Neuron (in vitro differentiated cells): ENCODE measurements at regions not wholly inside any gene's neighbourhood (a gene's known extent, or its start where the extent isn't known, plus 50 kb on each side); places are given as distances from the start of the nearest gene placed in this dataset.
"Not testable (repeated sequence)": the region's sequence is repeated elsewhere in the genome, so short reads cannot be mapped to it uniquely, and the experiment has no call there.

Source experiments
- H2AFZ ChIP-seq: one replicate; pipeline ENCODE4 v1.6.1; 2013; ENCODE audit warnings: low read depth, mild to moderate bottlenecking, inconsistent platforms, low read length, moderate library complexity
- H3K27me3 ChIP-seq: one replicate; pipeline ENCODE4 v1.6.1; 2013; ENCODE audit warnings: low read length; ENCODE audit not compliant: insufficient read depth
- H3K36me3 ChIP-seq: one replicate; pipeline ENCODE4 v1.6.1; 2013; ENCODE audit warnings: low read length; ENCODE audit not compliant: insufficient read depth
- H3K4me1 ChIP-seq: one replicate; pipeline ENCODE4 v1.6.1; 2013; ENCODE audit warnings: low read length; ENCODE audit not compliant: insufficient read depth
- H3K4me3 ChIP-seq: 2 replicates; pipeline ENCODE4 v1.5.1; 2013; ENCODE audit warnings: mild to moderate bottlenecking, low read length, moderate library complexity
- H3K9me3 ChIP-seq: one replicate; pipeline ENCODE4 v1.6.1; 2013; ENCODE audit warnings: low read length

- H3K4me3 ChIP-seq, result no peak overlapping the region
- H3K36me3 ChIP-seq, result no peaks in the 10 kb centered on the region
- H3K9me3 ChIP-seq, result no peaks in the 10 kb centered on the region
- H3K4me1 ChIP-seq, result peaks cover 3% of the 10 kb centered on the region
- no peaks in the 10 kb centered on the region for H3K27me3 ChIP-seq
- no peak overlapping the region for H2AFZ ChIP-seq
Observed at GRCh38 chr4:125262502-125262901, 52.3 kb upstream of the FAT4 start.

- H3K9me3 ChIP-seq, result no peaks in the 10 kb centered on the region
- no peaks in the 10 kb centered on the region for H3K36me3 ChIP-seq
- no peaks in the 10 kb centered on the region for H3K4me1 ChIP-seq
- no peak overlapping the region for H3K4me3 ChIP-seq
- H3K27me3 ChIP-seq, result no peaks in the 10 kb centered on the region
- no peak overlapping the region for H2AFZ ChIP-seq
Observed at GRCh38 chr4:125262079-125262478, 52.7 kb upstream of the FAT4 start.

- Histone ChIP-seq H3K4me1 (peaks cover 12% of the 10 kb centered on the region), H2AFZ (peak overlapping the region; percentile 54), H3K27me3 (no peaks in the 10 kb centered on the region), H3K4me3 (no peak overlapping the region), H3K9me3 (no peaks in the 10 kb centered on the region), H3K36me3 (no peaks in the 10 kb centered on the region)
Observed at GRCh38 chr4:125254106-125254505, 60.6 kb upstream of the FAT4 start.

GRCh38 chr4:125244848-125245450, 69.8 kb upstream of the FAT4 start:
- Histone ChIP-seq H3K4me1 (no peaks in the 10 kb centered on the region), H3K27me3 (no peaks in the 10 kb centered on the region), H3K4me3 (no peak overlapping the region), H3K9me3 (no peaks in the 10 kb centered on the region), H2AFZ (no peak overlapping the region), H3K36me3 (no peaks in the 10 kb centered on the region)

- H3K27me3 ChIP-seq, result no peaks in the 10 kb centered on the region
- no peak overlapping the region for H2AFZ ChIP-seq
- no peak overlapping the region for H3K4me3 ChIP-seq
- H3K4me1 ChIP-seq, result no peaks in the 10 kb centered on the region
- H3K9me3 ChIP-seq, result no peaks in the 10 kb centered on the region
- no peaks in the 10 kb centered on the region for H3K36me3 ChIP-seq
Observed at GRCh38 chr4:125243789-125244397, 70.9 kb upstream of the FAT4 start.

- Histone ChIP-seq H3K4me3 (no peak overlapping the region), H2AFZ (peak overlapping the region; percentile 63), H3K4me1 (peaks cover 16% of the 10 kb centered on the region), H3K36me3 (no peaks in the 10 kb centered on the region), H3K9me3 (no peaks in the 10 kb centered on the region), H3K27me3 (no peaks in the 10 kb centered on the region)
Observed at GRCh38 chr4:125235971-125236370, 78.8 kb upstream of the FAT4 start.

DNA sequence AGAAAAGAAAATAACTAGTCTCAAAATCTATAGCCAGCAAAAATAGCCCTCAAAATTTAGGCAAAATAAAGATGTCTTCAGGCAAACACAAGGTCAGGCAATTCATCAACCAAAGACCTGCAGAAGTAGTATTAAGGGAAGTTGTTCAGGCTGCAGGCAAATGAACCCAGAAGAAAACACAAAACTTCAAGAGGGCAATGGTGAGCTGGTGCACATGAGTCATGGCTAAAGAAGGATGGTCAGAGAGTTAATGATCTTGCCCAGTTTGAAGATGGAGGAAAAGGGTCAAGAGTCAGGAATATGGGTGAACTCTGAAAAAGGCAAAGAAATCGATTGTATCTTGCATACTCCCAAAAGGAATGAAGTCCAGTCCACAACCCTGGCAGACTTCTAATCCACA, 83.1 kb upstream of the FAT4 start:
- no peak overlapping the region for H2AFZ ChIP-seq
- no peaks in the 10 kb centered on the region for H3K9me3 ChIP-seq
- H3K27me3 ChIP-seq, result no peaks in the 10 kb centered on the region
- no peak overlapping the region for H3K4me3 ChIP-seq
- peaks cover 13% of the 10 kb centered on the region for H3K4me1 ChIP-seq
- no peaks in the 10 kb centered on the region for H3K36me3 ChIP-seq

- H3K4me1 ChIP-seq, result no peaks in the 10 kb centered on the region
- no peaks in the 10 kb centered on the region for H3K36me3 ChIP-seq
- H3K4me3 ChIP-seq, result no peak overlapping the region
- H3K27me3 ChIP-seq, result no peaks in the 10 kb centered on the region
- H3K9me3 ChIP-seq, result no peaks in the 10 kb centered on the region
- no peak overlapping the region for H2AFZ ChIP-seq
Observed at GRCh38 chr4:125229596-125230058, 85.1 kb upstream of the FAT4 start.

DNA sequence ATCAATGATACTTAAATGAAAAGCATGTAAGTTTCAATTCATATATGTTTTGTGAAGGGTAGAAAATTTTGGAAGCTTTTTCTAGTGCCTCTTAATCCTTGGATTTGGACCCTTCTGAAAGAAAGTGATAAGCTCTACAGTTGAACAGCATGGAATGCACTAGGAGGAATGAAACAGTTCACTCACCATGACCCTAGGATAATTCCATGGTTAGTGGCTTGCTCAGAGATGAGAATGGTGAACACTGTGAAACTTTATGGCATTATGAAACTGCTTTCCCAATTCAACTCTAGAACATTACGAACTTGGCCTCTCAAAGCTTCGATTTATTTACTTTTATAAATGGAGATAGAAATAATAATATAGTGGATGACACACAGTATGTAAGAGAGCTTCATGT, 88.9 kb upstream of the FAT4 start:
- no peak overlapping the region for H2AFZ ChIP-seq
- no peaks in the 10 kb centered on the region for H3K36me3 ChIP-seq
- no peaks in the 10 kb centered on the region for H3K4me1 ChIP-seq
- no peaks in the 10 kb centered on the region for H3K9me3 ChIP-seq
- H3K4me3 ChIP-seq, result no peak overlapping the region
- H3K27me3 ChIP-seq, result no peaks in the 10 kb centered on the region

DNA sequence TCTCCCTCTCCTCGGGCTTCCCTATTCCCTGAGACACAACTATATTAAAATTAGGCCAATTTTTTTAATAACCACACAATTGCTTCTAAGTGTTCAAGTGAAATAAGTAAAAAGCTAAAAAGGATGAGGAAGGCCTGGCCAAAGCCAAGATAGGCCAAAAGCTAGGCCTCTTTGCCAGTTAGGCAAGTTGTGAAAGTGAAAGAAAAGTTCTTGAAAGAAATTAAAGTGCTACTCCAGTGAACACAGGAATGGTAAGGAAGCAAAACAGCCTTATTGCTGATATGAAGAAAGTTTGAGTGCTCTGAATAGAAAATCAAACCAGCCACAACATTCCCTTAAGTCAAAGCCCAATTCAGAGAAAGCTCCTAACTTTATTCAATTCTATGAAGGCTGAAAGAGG, 114.2 kb upstream of the FAT4 start:
- Histone ChIP-seq H3K27me3 (no peaks in the 10 kb centered on the region), H3K36me3 (no peaks in the 10 kb centered on the region), H2AFZ (peak overlapping the region; percentile 61), H3K9me3 (no peaks in the 10 kb centered on the region), H3K4me3 (no peak overlapping the region), H3K4me1 (no peaks in the 10 kb centered on the region)

GRCh38 chr4:125198916-125199315, 115.8 kb upstream of the FAT4 start:
- Histone ChIP-seq H3K27me3 (no peaks in the 10 kb centered on the region), H2AFZ (peak overlapping the region; percentile 55), H3K36me3 (no peaks in the 10 kb centered on the region), H3K4me1 (no peaks in the 10 kb centered on the region), H3K9me3 (no peaks in the 10 kb centered on the region), H3K4me3 (no peak overlapping the region)

DNA sequence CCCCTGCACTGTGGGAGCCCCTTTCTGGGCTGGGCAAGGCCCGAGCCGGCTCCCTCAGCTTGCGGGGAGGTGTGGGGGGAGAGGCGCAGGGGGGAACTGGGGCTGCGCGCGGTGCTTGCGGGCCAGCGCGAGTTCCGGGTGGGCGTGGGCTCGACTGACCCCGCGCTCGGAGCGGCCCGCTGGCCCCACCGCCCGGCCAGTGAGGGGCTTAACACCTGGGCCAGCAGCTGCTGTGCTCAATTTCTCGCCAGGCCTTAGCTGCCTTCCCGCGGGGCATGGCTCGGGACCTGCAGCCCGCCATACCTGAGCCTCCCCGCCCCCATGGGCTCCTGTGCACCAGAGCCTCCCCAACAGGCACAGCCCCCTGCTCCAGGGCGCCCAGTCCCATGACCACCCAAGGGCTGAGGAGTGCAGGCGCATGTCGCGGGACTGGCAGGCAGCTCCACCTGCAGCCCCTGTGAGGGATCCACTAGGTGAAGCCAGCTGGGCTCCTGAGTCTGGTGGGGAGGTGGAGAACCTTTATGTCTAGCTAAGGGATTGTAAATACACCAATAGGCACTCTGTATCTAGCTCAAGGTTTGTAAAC, 122.8 kb upstream of the FAT4 start:
- H2AFZ ChIP-seq, H3K27me3 ChIP-seq, H3K36me3 ChIP-seq, H3K4me1 ChIP-seq, H3K4me3 ChIP-seq, H3K9me3 ChIP-seq: not testable (repeated sequence)

DNA sequence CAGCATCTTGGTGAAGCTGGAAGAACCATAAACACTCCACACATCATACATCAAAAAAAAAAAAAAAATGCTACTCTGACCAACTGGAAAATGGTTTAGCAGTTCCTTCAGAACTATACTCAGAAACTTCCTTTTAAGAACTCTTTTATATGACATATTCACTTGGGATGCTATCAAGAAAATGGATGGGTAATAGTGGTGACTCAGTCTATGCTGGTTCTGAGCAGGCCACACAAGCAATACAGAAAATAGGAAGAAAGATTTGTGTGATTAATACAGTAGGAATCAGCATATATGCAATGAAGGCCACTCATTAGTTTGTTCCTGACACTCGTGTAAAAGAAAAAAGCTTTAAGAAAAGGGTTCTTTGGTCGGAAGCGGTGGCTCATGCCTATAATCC, 123.5 kb upstream of the FAT4 start:
- Histone ChIP-seq H3K4me3 (no peak overlapping the region), H3K9me3 (no peaks in the 10 kb centered on the region), H2AFZ (no peak overlapping the region), H3K4me1 (no peaks in the 10 kb centered on the region), H3K27me3 (no peaks in the 10 kb centered on the region), H3K36me3 (no peaks in the 10 kb centered on the region)
